ENCODE measurements at regions not wholly inside any gene's neighbourhood (a gene's known extent, or its start where the extent isn't known, plus 50 kb on each side); places are given as distances from the start of the nearest gene placed in this dataset.
"Not testable (repeated sequence)": the region's sequence is repeated elsewhere in the genome, so short reads cannot be mapped to it uniquely, and the experiment has no call there.

GRCh38 chr17:47063475-47063874 is 84.4 kb upstream of the RPRML start:
- peaks cover 3% of the 10 kb centered on the region for H3K4me1 ChIP-seq (ENCODE audit: control insufficient read depth, extremely low read depth, insufficient read depth, low read length)
- no peaks in the 10 kb centered on the region for H3K79me2 ChIP-seq (ENCODE audit: control insufficient read depth, insufficient read depth, low read length)
- DNase-seq (ENCODE audit: low read depth in 2 of 2): no peak
- no peak overlapping the region for H3K4me3 ChIP-seq (replicated peaks in 1 of 4; ENCODE audit: control extremely low read depth in 1 of 4, insufficient read depth in 1 of 4, low read depth in 3 of 4, low read length in 4 of 4)
- no peak overlapping the region for H3K27ac ChIP-seq (ENCODE audit: insufficient read depth, low read length)
- no peaks in the 10 kb centered on the region for H4K20me1 ChIP-seq (ENCODE audit: control insufficient read depth, extremely low read depth, insufficient read depth, low read length)
- H3K9me3 ChIP-seq (ENCODE audit: control insufficient read depth, insufficient read depth, low read depth, low read length): no peaks in the 10 kb centered on the region
- TF ChIP-seq EZH2 (IDR thresholded peaks at IDR 0.05; ENCODE audit: low read length, missing control alignments) (no peak), CTCF (conservative IDR thresholded peaks at IDR 0.05 in 1 of 2, IDR thresholded peaks at IDR 0.05 in 1 of 2; ENCODE audit: low read depth in 1 of 2, low read length in 2 of 2) (no peak)
- no peak overlapping the region for H3K4me2 ChIP-seq (ENCODE audit: extremely low read depth, insufficient read depth, low read length)
- H3K27me3 ChIP-seq (ENCODE audit: control insufficient read depth, insufficient read depth, low read length): no peaks in the 10 kb centered on the region
- no peak overlapping the region for H3K9ac ChIP-seq (ENCODE audit: insufficient read depth, low read length)
- H2AFZ ChIP-seq (ENCODE audit: low read length): no peak overlapping the region
- no peaks in the 10 kb centered on the region for H3K36me3 ChIP-seq (ENCODE audit: control insufficient read depth, insufficient read depth, low read length)

GRCh38 chr17:47062851-47063250 is 83.8 kb upstream of the RPRML start:
- not testable (repeated sequence) for H3K9me3 ChIP-seq (ENCODE audit: control insufficient read depth, insufficient read depth, low read depth, low read length)

GRCh38 chr17:47060005-47060404 is 81.0 kb upstream of the RPRML start:
- not testable (repeated sequence) for H3K36me3 ChIP-seq (ENCODE audit: control insufficient read depth, insufficient read depth, low read length); H3K27me3 ChIP-seq (ENCODE audit: control insufficient read depth, insufficient read depth, low read length); H4K20me1 ChIP-seq (ENCODE audit: control insufficient read depth, extremely low read depth, insufficient read depth, low read length); H3K79me2 ChIP-seq (ENCODE audit: control insufficient read depth, insufficient read depth, low read length); H3K4me1 ChIP-seq (ENCODE audit: control insufficient read depth, extremely low read depth, insufficient read depth, low read length); H3K4me2 ChIP-seq (ENCODE audit: extremely low read depth, insufficient read depth, low read length); H2AFZ ChIP-seq (ENCODE audit: low read length); H3K9me3 ChIP-seq (ENCODE audit: control insufficient read depth, insufficient read depth, low read depth, low read length); DNase-seq (ENCODE audit: low read depth in 2 of 2); H3K27ac ChIP-seq (ENCODE audit: insufficient read depth, low read length); H3K4me3 ChIP-seq (replicated peaks in 1 of 4; ENCODE audit: control extremely low read depth in 1 of 4, insufficient read depth in 1 of 4, low read depth in 3 of 4, low read length in 4 of 4); H3K9ac ChIP-seq (ENCODE audit: insufficient read depth, low read length)

More at GRCh38 chr17:47062851-47063250, 83.8 kb upstream of the RPRML start:
- not testable (repeated sequence) for H3K36me3 ChIP-seq (ENCODE audit: control insufficient read depth, insufficient read depth, low read length); H3K79me2 ChIP-seq (ENCODE audit: control insufficient read depth, insufficient read depth, low read length); DNase-seq (ENCODE audit: low read depth in 2 of 2); H3K27ac ChIP-seq (ENCODE audit: insufficient read depth, low read length); H3K4me3 ChIP-seq (replicated peaks in 1 of 4; ENCODE audit: control extremely low read depth in 1 of 4, insufficient read depth in 1 of 4, low read depth in 3 of 4, low read length in 4 of 4); H2AFZ ChIP-seq (ENCODE audit: low read length); H3K9ac ChIP-seq (ENCODE audit: insufficient read depth, low read length); H4K20me1 ChIP-seq (ENCODE audit: control insufficient read depth, extremely low read depth, insufficient read depth, low read length); H3K4me1 ChIP-seq (ENCODE audit: control insufficient read depth, extremely low read depth, insufficient read depth, low read length); H3K27me3 ChIP-seq (ENCODE audit: control insufficient read depth, insufficient read depth, low read length); H3K4me2 ChIP-seq (ENCODE audit: extremely low read depth, insufficient read depth, low read length)

- TF ChIP-seq EZH2 (IDR thresholded peaks at IDR 0.05; ENCODE audit: low read length, missing control alignments) (no peak), CTCF (conservative IDR thresholded peaks at IDR 0.05 in 1 of 2, IDR thresholded peaks at IDR 0.05 in 1 of 2; ENCODE audit: low read depth in 1 of 2, low read length in 2 of 2) (no peak)
- Histone ChIP-seq H3K9me3 (ENCODE audit: control insufficient read depth, insufficient read depth, low read depth, low read length) (no peaks in the 10 kb centered on the region), H3K4me2 (ENCODE audit: extremely low read depth, insufficient read depth, low read length) (no peak overlapping the region), H3K36me3 (ENCODE audit: control insufficient read depth, insufficient read depth, low read length) (peaks cover 4% of the 10 kb centered on the region), H3K27ac (ENCODE audit: insufficient read depth, low read length) (no peak overlapping the region), H3K9ac (ENCODE audit: insufficient read depth, low read length) (no peak overlapping the region), H3K79me2 (ENCODE audit: control insufficient read depth, insufficient read depth, low read length) (no peaks in the 10 kb centered on the region), H3K4me1 (ENCODE audit: control insufficient read depth, extremely low read depth, insufficient read depth, low read length) (no peaks in the 10 kb centered on the region), H2AFZ (ENCODE audit: low read length) (no peak overlapping the region), H3K27me3 (ENCODE audit: control insufficient read depth, insufficient read depth, low read length) (no peaks in the 10 kb centered on the region), H4K20me1 (ENCODE audit: control insufficient read depth, extremely low read depth, insufficient read depth, low read length) (no peaks in the 10 kb centered on the region), H3K4me3 (replicated peaks in 1 of 4; ENCODE audit: control extremely low read depth in 1 of 4, insufficient read depth in 1 of 4, low read depth in 3 of 4, low read length in 4 of 4) (no peak overlapping the region)
- DNase-seq (ENCODE audit: low read depth in 2 of 2): no peak
Observed at GRCh38 chr17:47057830-47058229, 78.8 kb upstream of the RPRML start.

GRCh38 chr17:47057279-47057678 is 78.2 kb upstream of the RPRML start:
- not testable (repeated sequence) for H2AFZ ChIP-seq (ENCODE audit: low read length); H3K4me1 ChIP-seq (ENCODE audit: control insufficient read depth, extremely low read depth, insufficient read depth, low read length); H3K27me3 ChIP-seq (ENCODE audit: control insufficient read depth, insufficient read depth, low read length); H3K27ac ChIP-seq (ENCODE audit: insufficient read depth, low read length); H4K20me1 ChIP-seq (ENCODE audit: control insufficient read depth, extremely low read depth, insufficient read depth, low read length); H3K9ac ChIP-seq (ENCODE audit: insufficient read depth, low read length); H3K4me2 ChIP-seq (ENCODE audit: extremely low read depth, insufficient read depth, low read length); H3K9me3 ChIP-seq (ENCODE audit: control insufficient read depth, insufficient read depth, low read depth, low read length); H3K4me3 ChIP-seq (replicated peaks in 1 of 4; ENCODE audit: control extremely low read depth in 1 of 4, insufficient read depth in 1 of 4, low read depth in 3 of 4, low read length in 4 of 4); H3K36me3 ChIP-seq (ENCODE audit: control insufficient read depth, insufficient read depth, low read length); DNase-seq (ENCODE audit: low read depth in 2 of 2); H3K79me2 ChIP-seq (ENCODE audit: control insufficient read depth, insufficient read depth, low read length)

GRCh38 chr17:47056687-47057086 is 77.6 kb upstream of the RPRML start:
- H3K36me3 ChIP-seq (ENCODE audit: control insufficient read depth, insufficient read depth, low read length); H4K20me1 ChIP-seq (ENCODE audit: control insufficient read depth, extremely low read depth, insufficient read depth, low read length); H3K79me2 ChIP-seq (ENCODE audit: control insufficient read depth, insufficient read depth, low read length); H3K4me3 ChIP-seq (replicated peaks in 1 of 4; ENCODE audit: control extremely low read depth in 1 of 4, insufficient read depth in 1 of 4, low read depth in 3 of 4, low read length in 4 of 4); H3K4me1 ChIP-seq (ENCODE audit: control insufficient read depth, extremely low read depth, insufficient read depth, low read length); H3K27me3 ChIP-seq (ENCODE audit: control insufficient read depth, insufficient read depth, low read length); H2AFZ ChIP-seq (ENCODE audit: low read length); H3K4me2 ChIP-seq (ENCODE audit: extremely low read depth, insufficient read depth, low read length); DNase-seq (ENCODE audit: low read depth in 2 of 2); H3K9ac ChIP-seq (ENCODE audit: insufficient read depth, low read length); H3K27ac ChIP-seq (ENCODE audit: insufficient read depth, low read length); H3K9me3 ChIP-seq (ENCODE audit: control insufficient read depth, insufficient read depth, low read depth, low read length): not testable (repeated sequence)
